ENCODE measurements at regions not wholly inside any gene's neighbourhood (a gene's known extent, or its start where the extent isn't known, plus 50 kb on each side); places are given as distances from the start of the nearest gene placed in this dataset.

DNA sequence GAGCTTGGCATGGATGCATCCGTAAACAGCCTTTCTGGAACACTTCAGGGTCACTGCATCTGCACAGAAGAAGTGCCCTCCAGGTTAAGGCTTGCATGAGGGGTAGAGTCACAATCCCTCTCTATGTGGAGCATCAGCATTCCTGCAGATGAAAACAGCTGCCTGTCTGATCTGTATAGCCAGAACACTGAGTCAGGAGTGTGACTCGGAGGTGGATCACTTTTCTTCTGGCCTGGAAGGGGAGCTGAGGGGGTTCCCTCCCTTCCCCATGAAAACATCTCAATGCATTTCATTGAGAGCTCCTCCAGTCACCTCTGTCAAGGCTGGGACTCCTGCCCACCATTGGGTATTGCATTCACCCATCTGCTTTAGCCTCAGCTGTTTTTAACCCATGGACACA lies 72.5 kb upstream of the SERPINE2 start:
- H3K4me1 ChIP-seq (ENCODE audit: control insufficient read depth, extremely low read depth, insufficient read depth, low read length) = peaks cover 15% of the 10 kb centered on the region
- DNase-seq (ENCODE audit: low read depth, low spot score) = peak; percentile 52
- no peaks in the 10 kb centered on the region for H4K20me1 ChIP-seq (ENCODE audit: control insufficient read depth, extremely low read depth, insufficient read depth, low read length)
- no peaks in the 10 kb centered on the region for H3K9me3 ChIP-seq (ENCODE audit: control insufficient read depth, low read depth, low read length)
- peak overlapping the region; percentile 30 for H3K27ac ChIP-seq (ENCODE audit: control insufficient read depth, insufficient read depth, low read length)
- no peaks in the 10 kb centered on the region for H3K9me1 ChIP-seq (ENCODE audit: control insufficient read depth, extremely low read depth, insufficient read depth, low read length)
- no peaks in the 10 kb centered on the region for H3K36me3 ChIP-seq (ENCODE audit: control insufficient read depth in 2 of 2, extremely low read depth in 1 of 2, insufficient read depth in 2 of 2, low read length in 2 of 2)
- H3K4me3 ChIP-seq (ENCODE audit: control insufficient read depth in 2 of 3, extremely low read depth in 1 of 3, insufficient read depth in 2 of 3, low read depth in 1 of 3, low read length in 3 of 3) = no peak overlapping the region
- no peaks in the 10 kb centered on the region for H3K27me3 ChIP-seq (ENCODE audit: control insufficient read depth, extremely low read depth, insufficient read depth, low read length)
- H3K79me2 ChIP-seq (ENCODE audit: control insufficient read depth, insufficient read depth, low read length) = no peaks in the 10 kb centered on the region
- FAIRE-seq = peak; percentile 87
- dilution Hi-C loops (cut with MboI; ENCODE audit: extremely low pct_ligation_motif_present, low sequenced_read_pairs) = no loop called here
- peak overlapping the region; percentile 47 for H3K4me2 ChIP-seq (ENCODE audit: control insufficient read depth, extremely low read depth, insufficient read depth, low read depth, low read length)
- peak overlapping the region; percentile 37 for H2AFZ ChIP-seq (ENCODE audit: control insufficient read depth, low read length)
- TF ChIP-seq EZH2 (IDR thresholded peaks at IDR 0.05; ENCODE audit: low read length) = no peak
- TF ChIP-seq CTCF (optimal IDR thresholded peaks at IDR 0.05 in 1 of 3, IDR thresholded peaks at IDR 0.05 in 1 of 3, conservative IDR thresholded peaks at IDR 0.05 in 1 of 3; ENCODE audit: extremely low read depth in 1 of 3, insufficient read depth in 2 of 3, low read length in 3 of 3) = no peak
- no peak overlapping the region for H3K9ac ChIP-seq (ENCODE audit: control insufficient read depth, extremely low read depth, insufficient read depth, low read length)

- Histone ChIP-seq H3K36me3 (ENCODE audit: control insufficient read depth in 2 of 2, extremely low read depth in 1 of 2, insufficient read depth in 2 of 2, low read length in 2 of 2) (no peaks in the 10 kb centered on the region), H3K9me1 (ENCODE audit: control insufficient read depth, extremely low read depth, insufficient read depth, low read length) (no peaks in the 10 kb centered on the region), H3K9ac (ENCODE audit: control insufficient read depth, extremely low read depth, insufficient read depth, low read length) (no peak overlapping the region), H3K4me1 (ENCODE audit: control insufficient read depth, extremely low read depth, insufficient read depth, low read length) (peaks cover 15% of the 10 kb centered on the region), H3K9me3 (ENCODE audit: control insufficient read depth, low read depth, low read length) (no peaks in the 10 kb centered on the region), H2AFZ (ENCODE audit: control insufficient read depth, low read length) (no peak overlapping the region), H4K20me1 (ENCODE audit: control insufficient read depth, extremely low read depth, insufficient read depth, low read length) (no peaks in the 10 kb centered on the region), H3K4me2 (ENCODE audit: control insufficient read depth, extremely low read depth, insufficient read depth, low read depth, low read length) (no peak overlapping the region), H3K27me3 (ENCODE audit: control insufficient read depth, extremely low read depth, insufficient read depth, low read length) (no peaks in the 10 kb centered on the region), H3K4me3 (ENCODE audit: control insufficient read depth in 2 of 3, extremely low read depth in 1 of 3, insufficient read depth in 2 of 3, low read depth in 1 of 3, low read length in 3 of 3) (no peak overlapping the region), H3K79me2 (ENCODE audit: control insufficient read depth, insufficient read depth, low read length) (no peaks in the 10 kb centered on the region), H3K27ac (ENCODE audit: control insufficient read depth, insufficient read depth, low read length) (no peak overlapping the region)
- DNase-seq (ENCODE audit: low read depth, low spot score) = no peak
- TF ChIP-seq CTCF (optimal IDR thresholded peaks at IDR 0.05 in 1 of 3, IDR thresholded peaks at IDR 0.05 in 1 of 3, conservative IDR thresholded peaks at IDR 0.05 in 1 of 3; ENCODE audit: extremely low read depth in 1 of 3, insufficient read depth in 2 of 3, low read length in 3 of 3) = no peak
- TF ChIP-seq EZH2 (IDR thresholded peaks at IDR 0.05; ENCODE audit: low read length) = no peak
- dilution Hi-C loops (cut with MboI; ENCODE audit: extremely low pct_ligation_motif_present, low sequenced_read_pairs) = no loop called here
- no peak for FAIRE-seq
These were observed 71.7 kb upstream of the SERPINE2 start for GRCh38 chr2:224110811-224111210.
